H9 (cell line): ENCODE measurements at regions not wholly inside any gene's neighbourhood (a gene's known extent, or its start where the extent isn't known, plus 50 kb on each side); places are given as distances from the start of the nearest gene placed in this dataset.

Source experiments
- DNase-seq: peaks from one replicate; pipeline ENCODE4 v3.0.0-alpha.2; 2017
- H2AFZ ChIP-seq: one replicate; pipeline ENCODE4 v1.6.1; 2013; ENCODE audit warnings: mild to moderate bottlenecking, low read length, control low read depth, moderate library complexity
- H2AK5ac ChIP-seq: 2 replicates; pipeline ENCODE4 v1.6.1; 2013; ENCODE audit warnings: low read length, control low read depth, mixed read lengths; ENCODE audit not compliant: insufficient read length
- H2BK120ac ChIP-seq: one replicate; pipeline ENCODE4 v1.6.1; 2013; ENCODE audit warnings: low read depth, mild to moderate bottlenecking, low read length, control low read depth, inconsistent platforms; ENCODE audit not compliant: poor library complexity, severe bottlenecking
- H2BK12ac ChIP-seq: 2 replicates; pipeline ENCODE4 v1.6.1; 2013; ENCODE audit warnings: low read length, control low read depth, mixed read lengths, low read depth; ENCODE audit not compliant: insufficient read length
- H2BK15ac ChIP-seq: 2 replicates; pipeline ENCODE4 v1.6.1; 2013; ENCODE audit warnings: low read depth, low read length, control low read depth
- H2BK20ac ChIP-seq: one replicate; pipeline ENCODE4 v1.6.1; 2013; ENCODE audit warnings: low read depth, mild to moderate bottlenecking, low read length, control low read depth, inconsistent platforms; ENCODE audit not compliant: poor library complexity, severe bottlenecking
- H2BK5ac ChIP-seq: 2 replicates; pipeline ENCODE4 v1.6.1; 2013; ENCODE audit warnings: low read length, control low read depth, mixed read lengths; ENCODE audit not compliant: insufficient read length
- H3K14ac ChIP-seq: 2 replicates; pipeline ENCODE4 v1.6.1; 2013; ENCODE audit warnings: low read length, control low read depth; ENCODE audit not compliant: insufficient read depth
- H3K18ac ChIP-seq: 2 replicates; pipeline ENCODE4 v1.6.1; 2013; ENCODE audit warnings: low read depth, mild to moderate bottlenecking, mixed read lengths, low read length, control low read depth; ENCODE audit not compliant: insufficient read length
- H3K23ac ChIP-seq: 2 replicates; pipeline ENCODE4 v1.6.1; 2013; ENCODE audit warnings: low read length, control low read depth, mixed read lengths, low read depth; ENCODE audit not compliant: insufficient read length
- H3K23me2 ChIP-seq: 2 replicates; pipeline ENCODE4 v1.6.1; 2013; ENCODE audit warnings: low read depth, mild to moderate bottlenecking, mixed read lengths, low read length, control low read depth; ENCODE audit not compliant: insufficient read length, poor library complexity, severe bottlenecking
- H3K27ac ChIP-seq: 2 replicates; pipeline ENCODE4 v1.5.1; 2013; ENCODE audit warnings: low read length, control low read depth, mixed read lengths, low read depth; ENCODE audit not compliant: insufficient read length
- H3K27me3 ChIP-seq: 2 replicates; pipeline ENCODE4 v1.6.1; 2013; ENCODE audit warnings: low read length, control low read depth, inconsistent platforms; ENCODE audit not compliant: insufficient read depth
- H3K4ac ChIP-seq: 2 replicates; pipeline ENCODE4 v1.6.1; 2013; ENCODE audit warnings: low read depth, mild to moderate bottlenecking, control low read depth, inconsistent platforms, low read length, moderate library complexity
- H3K4me1 ChIP-seq: 2 replicates; pipeline ENCODE4 v1.6.1; 2013; ENCODE audit warnings: low read length, control low read depth, inconsistent platforms; ENCODE audit not compliant: insufficient read depth
- H3K4me2 ChIP-seq: 2 replicates; pipeline ENCODE4 v1.6.1; 2013; ENCODE audit warnings: low read length, control low read depth, mixed read lengths; ENCODE audit not compliant: insufficient read length, insufficient read depth
- H3K56ac ChIP-seq: 2 replicates; pipeline ENCODE4 v1.6.1; 2013; ENCODE audit warnings: low read depth, mild to moderate bottlenecking, mixed read lengths, low read length, control low read depth; ENCODE audit not compliant: insufficient read length
- H3K79me1 ChIP-seq: 2 replicates; pipeline ENCODE4 v1.6.1; 2013; ENCODE audit warnings: low read depth, mild to moderate bottlenecking, moderate library complexity, low read length, control low read depth, inconsistent platforms; ENCODE audit not compliant: insufficient read depth, poor library complexity, severe bottlenecking
- H3K79me2 ChIP-seq: 2 replicates; pipeline ENCODE4 v1.6.1; 2013; ENCODE audit warnings: low read length, control low read depth, inconsistent platforms; ENCODE audit not compliant: insufficient read depth
- H3K9ac ChIP-seq: 2 replicates; pipeline ENCODE4 v1.6.1; 2013; ENCODE audit warnings: low read length, control low read depth, mixed read lengths; ENCODE audit not compliant: insufficient read length; ENCODE audit errors: extremely low read depth
- H3K9me3 ChIP-seq: one replicate; pipeline ENCODE4 v1.6.1; 2013; ENCODE audit warnings: low read depth, low read length, inconsistent platforms; ENCODE audit not compliant: control insufficient read depth
- H3T11ph ChIP-seq: one replicate; pipeline ENCODE4 v1.6.1; 2013; ENCODE audit warnings: mild to moderate bottlenecking, low read length, control low read depth, inconsistent platforms
- H4K20me1 ChIP-seq: one replicate; pipeline ENCODE4 v1.6.1; 2013; ENCODE audit not compliant: control insufficient read depth, insufficient read length, insufficient read depth
- H4K5ac ChIP-seq: 2 replicates; pipeline ENCODE4 v1.6.1; 2013; ENCODE audit warnings: low read depth, mild to moderate bottlenecking, mixed read lengths, low read length, control low read depth; ENCODE audit not compliant: insufficient read length
- H4K8ac ChIP-seq: replicated peaks from 2 replicates; pipeline ENCODE4 v1.6.1; 2013; ENCODE audit warnings: low read length, control low read depth, mixed read lengths, low read depth; ENCODE audit not compliant: insufficient read length
- H4K91ac ChIP-seq: 2 replicates; pipeline ENCODE4 v1.6.1; 2013; ENCODE audit warnings: low read depth, mild to moderate bottlenecking, moderate library complexity, mixed read lengths, low read length, control low read depth; ENCODE audit not compliant: insufficient read length
- H3K27ac Mint-ChIP-seq, 3 experiments: 2 replicates in 2 of 3; 3 replicates in 1 of 3; pipeline ENCODE4 v1.8.0; 2020 to 2021; ENCODE audit warnings: mixed read lengths in 3 of 3, mild to moderate bottlenecking in 1 of 3, moderate library complexity in 1 of 3
- H3K27me3 Mint-ChIP-seq: 2 replicates; pipeline ENCODE4 v1.8.0; 2021; ENCODE audit warnings: low read depth, mild to moderate bottlenecking, moderate library complexity, mixed read lengths
- H3K36me3 Mint-ChIP-seq, 3 experiments: 2 replicates in 2 of 3; 3 replicates in 1 of 3; pipeline ENCODE4 v1.8.0; 2020 to 2021; ENCODE audit warnings: low read depth in 3 of 3, mixed read lengths in 3 of 3; ENCODE audit not compliant: insufficient read depth in 1 of 3
- H3K4me1 Mint-ChIP-seq, 2 experiments: 2 replicates each; pipeline ENCODE4 v1.8.0; 2020; ENCODE audit warnings: mixed read lengths in 2 of 2
- H3K4me3 Mint-ChIP-seq, 2 experiments: 2 replicates in 1 of 2; 3 replicates in 1 of 2; pipeline ENCODE4 v1.8.0; 2020 to 2021; ENCODE audit warnings: mild to moderate bottlenecking in 2 of 2, mixed read lengths in 2 of 2, moderate library complexity in 1 of 2
- H3K9me3 Mint-ChIP-seq, 2 experiments: 2 replicates in 1 of 2; 3 replicates in 1 of 2; pipeline ENCODE4 v1.8.0; 2020; ENCODE audit warnings: mild to moderate bottlenecking in 2 of 2, mixed read lengths in 2 of 2, moderate library complexity in 1 of 2
- WGBS: extraction: QIAGEN DNeasy Blood & Tissue Kit; methylation state at CpG from one replicate; pipeline ENCODE4 v1.1.7; 2013; ENCODE audit warnings: missing lambda C conversion rate, low lambda C conversion rate, mixed read lengths; ENCODE audit not compliant: insufficient read length; ENCODE audit errors: extremely low coverage; 5-methylcytosine and 5-hydroxymethylcytosine counted together
- TF ChIP-seq, protein P1 (sequence below): fragments of 200-600 bp; sonication (generic); conservative IDR thresholded peaks from 3 replicates; pipeline ENCODE4 v1.8.0; 2021; ENCODE audit warnings: antibody characterized with exemption, mild to moderate bottlenecking

DNA sequence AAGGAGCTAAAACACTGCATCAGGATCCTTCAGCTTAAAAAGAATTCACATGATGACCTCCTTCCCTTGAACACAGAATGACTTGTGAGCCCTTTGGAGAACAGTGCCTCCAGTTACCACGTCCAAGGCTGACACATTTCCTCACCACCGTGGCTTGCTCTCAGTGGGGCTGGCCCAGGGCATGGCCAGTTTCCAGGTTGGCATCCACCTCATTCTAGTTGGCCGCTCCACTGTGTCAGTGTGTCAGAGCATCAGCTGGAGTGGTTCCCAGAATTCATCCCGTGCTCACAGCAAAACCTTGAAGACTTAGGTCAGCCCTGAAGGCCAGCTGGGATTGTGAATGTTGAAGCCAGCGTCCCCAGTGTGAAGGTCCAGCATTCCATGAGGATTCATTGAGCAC, 158.5 kb downstream of the INSIG2 start:
- no peak overlapping the region for H2BK20ac ChIP-seq
- H3K4ac ChIP-seq, result no peak overlapping the region
- H2BK15ac ChIP-seq, result no peak overlapping the region
- H3K27me3 ChIP-seq, result no peaks in the 10 kb centered on the region
- H4K91ac ChIP-seq, result no peak overlapping the region
- no peak overlapping the region for H3K18ac ChIP-seq
- Mint-ChIP-seq H3K4me3 (no peak overlapping the region), H3K27ac (no peak overlapping the region), H3K36me3 (no peaks in the 10 kb centered on the region; a peak in 1 of 7 replicates), H3K9me3 (no peaks in the 10 kb centered on the region), H3K4me1 (peaks cover 8 to 23% of the 10 kb centered on the region in 2 experiments), H3K27me3 (peaks cover 13% of the 10 kb centered on the region)
- H2BK12ac ChIP-seq, result no peak overlapping the region
- H3K27ac ChIP-seq, result no peak overlapping the region
- no peak overlapping the region for H3K23ac ChIP-seq
- no peak overlapping the region for H2BK120ac ChIP-seq
- no peak for DNase-seq
- TF ChIP-seq, protein P1, sequence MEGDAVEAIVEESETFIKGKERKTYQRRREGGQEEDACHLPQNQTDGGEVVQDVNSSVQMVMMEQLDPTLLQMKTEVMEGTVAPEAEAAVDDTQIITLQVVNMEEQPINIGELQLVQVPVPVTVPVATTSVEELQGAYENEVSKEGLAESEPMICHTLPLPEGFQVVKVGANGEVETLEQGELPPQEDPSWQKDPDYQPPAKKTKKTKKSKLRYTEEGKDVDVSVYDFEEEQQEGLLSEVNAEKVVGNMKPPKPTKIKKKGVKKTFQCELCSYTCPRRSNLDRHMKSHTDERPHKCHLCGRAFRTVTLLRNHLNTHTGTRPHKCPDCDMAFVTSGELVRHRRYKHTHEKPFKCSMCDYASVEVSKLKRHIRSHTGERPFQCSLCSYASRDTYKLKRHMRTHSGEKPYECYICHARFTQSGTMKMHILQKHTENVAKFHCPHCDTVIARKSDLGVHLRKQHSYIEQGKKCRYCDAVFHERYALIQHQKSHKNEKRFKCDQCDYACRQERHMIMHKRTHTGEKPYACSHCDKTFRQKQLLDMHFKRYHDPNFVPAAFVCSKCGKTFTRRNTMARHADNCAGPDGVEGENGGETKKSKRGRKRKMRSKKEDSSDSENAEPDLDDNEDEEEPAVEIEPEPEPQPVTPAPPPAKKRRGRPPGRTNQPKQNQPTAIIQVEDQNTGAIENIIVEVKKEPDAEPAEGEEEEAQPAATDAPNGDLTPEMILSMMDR, result no peak
- H3K4me1 ChIP-seq, result no peaks in the 10 kb centered on the region
- no peak overlapping the region for H3K56ac ChIP-seq
- H3K79me2 ChIP-seq, result no peaks in the 10 kb centered on the region
- WGBS, result no CpG with 5 or more reads among the region's 5 CpGs
- H2AFZ ChIP-seq, result no peak overlapping the region
- H3K9ac ChIP-seq, result no peak overlapping the region
- H3K23me2 ChIP-seq, result no peaks in the 10 kb centered on the region
- no peak overlapping the region for H2BK5ac ChIP-seq
- H4K20me1 ChIP-seq, result no peaks in the 10 kb centered on the region
- no peak overlapping the region; the same call in 1 of the 2 replicates for H3K14ac ChIP-seq
- no peak overlapping the region for H3T11ph ChIP-seq
- H2AK5ac ChIP-seq, result no peak overlapping the region
- H4K8ac ChIP-seq, result no peak overlapping the region
- H4K5ac ChIP-seq, result no peak overlapping the region
- H3K79me1 ChIP-seq, result no peaks in the 10 kb centered on the region
- no peaks in the 10 kb centered on the region for H3K9me3 ChIP-seq
- H3K4me2 ChIP-seq, result no peak overlapping the region
